HepG2 (cell line): ENCODE measurements at regions not wholly inside any gene's neighbourhood (a gene's known extent, or its start where the extent isn't known, plus 50 kb on each side); places are given as distances from the start of the nearest gene placed in this dataset.

Experiments
- AGO2 ChIP-seq: fragments of 200-400 bp; formaldehyde crosslinking; optimal IDR thresholded peaks from 2 replicates; pipeline ENCODE3; 2017; ENCODE audit warnings: mild to moderate bottlenecking, low read depth, low read length, moderate library complexity
- ATF7 ChIP-seq, 2 experiments: fragments of 450-650 bp in 1 of 2; sonication (generic) in 1 of 2; formaldehyde crosslinking in 1 of 2; IDR thresholded peaks; 2 replicates each; pipeline versions ENCODE4 v1.4.0 to v1.6.1; 2016 to 2020; ENCODE audit warnings: antibody characterized with exemption in 1 of 2, mild to moderate bottlenecking in 1 of 2, missing genetic modification reagents in 1 of 2
- IKZF1 ChIP-seq: fragments of 450-650 bp; IDR thresholded peaks from 2 replicates; pipeline ENCODE4 v1.7.1; 2016
- IKZF4 ChIP-seq: sonication (generic); formaldehyde crosslinking; IDR thresholded peaks from 2 replicates; pipeline ENCODE4 v1.5.1; 2020; ENCODE audit warnings: borderline replicate concordance, mild to moderate bottlenecking, low read depth, missing genetic modification reagents; ENCODE audit errors: not compliant biosample characterization
- MTF1 ChIP-seq: sonication (generic); formaldehyde crosslinking; IDR thresholded peaks from 2 replicates; pipeline ENCODE4 v1.5.0; 2020; ENCODE audit warnings: missing genetic modification reagents
- NFKBIZ ChIP-seq: IDR thresholded peaks from 2 replicates; pipeline ENCODE4 v1.6.1; 2018; ENCODE audit warnings: missing genetic modification reagents, missing compliant biosample characterization
- RAD51 ChIP-seq: fragments of 450-650 bp; IDR thresholded peaks from 2 replicates; pipeline ENCODE4 v1.6.1; 2016; ENCODE audit warnings: borderline replicate concordance
- SNAI1 ChIP-seq: sonication (generic); formaldehyde crosslinking; IDR thresholded peaks from 2 replicates; pipeline ENCODE4 v1.5.0; 2020; ENCODE audit warnings: mild to moderate bottlenecking, missing genetic modification reagents, borderline replicate concordance
- YEATS2 ChIP-seq: sonication (generic); formaldehyde crosslinking; IDR thresholded peaks from 2 replicates; pipeline ENCODE4 v1.4.0; 2020; ENCODE audit warnings: missing genetic modification reagents, borderline replicate concordance
- YY1 ChIP-seq: IDR thresholded peaks from 2 replicates; pipeline ENCODE4 v1.6.1; 2011; ENCODE audit warnings: low read length, low read depth, moderate library complexity, mild to moderate bottlenecking; ENCODE audit not compliant: insufficient read depth, insufficient replicate concordance
- ZNF18 ChIP-seq: sonication (generic); formaldehyde crosslinking; IDR thresholded peaks from 2 replicates; pipeline ENCODE4 v1.8.0; 2022; ENCODE audit warnings: mild to moderate bottlenecking, missing genetic modification reagents; ENCODE audit not compliant: insufficient replicate concordance
- ZNF225 ChIP-seq: sonication (generic); formaldehyde crosslinking; IDR thresholded peaks from 2 replicates; pipeline ENCODE4 v1.4.0; 2020; ENCODE audit warnings: mild to moderate bottlenecking, missing genetic modification reagents
- ZNF44 ChIP-seq: sonication (generic); formaldehyde crosslinking; IDR thresholded peaks from 2 replicates; pipeline ENCODE4 v1.5.1; 2020; ENCODE audit warnings: mild to moderate bottlenecking, missing genetic modification reagents
- ZNF441 ChIP-seq: sonication (generic); formaldehyde crosslinking; IDR thresholded peaks from 2 replicates; pipeline ENCODE4 v1.7.0; 2021; ENCODE audit warnings: missing genetic modification reagents, borderline replicate concordance
- ZNF660 ChIP-seq: sonication (generic); formaldehyde crosslinking; IDR thresholded peaks from 2 replicates; pipeline ENCODE4 v1.5.1; 2020; ENCODE audit warnings: mild to moderate bottlenecking, low read depth, missing genetic modification reagents, borderline replicate concordance
- ZNF710 ChIP-seq: sonication (generic); formaldehyde crosslinking; IDR thresholded peaks from 2 replicates; pipeline ENCODE4 v1.5.0; 2020; ENCODE audit warnings: mild to moderate bottlenecking, missing genetic modification reagents, borderline replicate concordance
- ZNF766 ChIP-seq: sonication (generic); formaldehyde crosslinking; IDR thresholded peaks from 2 replicates; pipeline ENCODE4 v1.5.0; 2020; ENCODE audit warnings: missing genetic modification reagents, borderline replicate concordance
- ZSCAN22 ChIP-seq: sonication (generic); formaldehyde crosslinking; IDR thresholded peaks from 2 replicates; pipeline ENCODE4 v1.4.0; 2020; ENCODE audit warnings: mild to moderate bottlenecking, missing genetic modification reagents
- TF ChIP-seq, protein P1 (sequence below): sonication (generic); formaldehyde crosslinking; IDR thresholded peaks from 2 replicates; pipeline ENCODE4 v1.4.0; 2020; ENCODE audit warnings: missing genetic modification reagents
- TF ChIP-seq, protein P2 (sequence below): sonication (generic); formaldehyde crosslinking; conservative IDR thresholded peaks from 2 replicates; pipeline ENCODE4 v1.8.0; 2022; ENCODE audit warnings: mild to moderate bottlenecking, moderate library complexity, missing genetic modification reagents

GRCh38 chr9:78406933-78407332 is 110.0 kb downstream of the PSAT1 start (continued):
- TF ChIP-seq ZNF18 (no peak), ZSCAN22 (no peak), RAD51 (no peak), ZNF441 (CRISPR knock-in tag) (no peak), ZNF710 (CRISPR knock-in tag) (no peak), ZNF660 (no peak), ZNF44 (CRISPR knock-in tag) (no peak), SNAI1 (CRISPR knock-in tag) (no peak), ZNF766 (CRISPR knock-in tag) (no peak), YY1 (peak; percentile 36), ZNF225 (CRISPR knock-in tag) (no peak), NFKBIZ (CRISPR knock-in tag) (0 out of 2 replicates have a peak, but pooled peaks have one; percentile 64), IKZF1 (no peak), AGO2 (no peak), IKZF4 (CRISPR knock-in tag) (no peak), ATF7 (IDR thresholded peaks at IDR 0.05) (no peak), ATF7 (CRISPR knock-in tag; IDR thresholded peaks at IDR 0.05) (no peak), YEATS2 (CRISPR knock-in tag) (no peak), MTF1 (CRISPR knock-in tag) (no peak)
- TF ChIP-seq, protein P1, sequence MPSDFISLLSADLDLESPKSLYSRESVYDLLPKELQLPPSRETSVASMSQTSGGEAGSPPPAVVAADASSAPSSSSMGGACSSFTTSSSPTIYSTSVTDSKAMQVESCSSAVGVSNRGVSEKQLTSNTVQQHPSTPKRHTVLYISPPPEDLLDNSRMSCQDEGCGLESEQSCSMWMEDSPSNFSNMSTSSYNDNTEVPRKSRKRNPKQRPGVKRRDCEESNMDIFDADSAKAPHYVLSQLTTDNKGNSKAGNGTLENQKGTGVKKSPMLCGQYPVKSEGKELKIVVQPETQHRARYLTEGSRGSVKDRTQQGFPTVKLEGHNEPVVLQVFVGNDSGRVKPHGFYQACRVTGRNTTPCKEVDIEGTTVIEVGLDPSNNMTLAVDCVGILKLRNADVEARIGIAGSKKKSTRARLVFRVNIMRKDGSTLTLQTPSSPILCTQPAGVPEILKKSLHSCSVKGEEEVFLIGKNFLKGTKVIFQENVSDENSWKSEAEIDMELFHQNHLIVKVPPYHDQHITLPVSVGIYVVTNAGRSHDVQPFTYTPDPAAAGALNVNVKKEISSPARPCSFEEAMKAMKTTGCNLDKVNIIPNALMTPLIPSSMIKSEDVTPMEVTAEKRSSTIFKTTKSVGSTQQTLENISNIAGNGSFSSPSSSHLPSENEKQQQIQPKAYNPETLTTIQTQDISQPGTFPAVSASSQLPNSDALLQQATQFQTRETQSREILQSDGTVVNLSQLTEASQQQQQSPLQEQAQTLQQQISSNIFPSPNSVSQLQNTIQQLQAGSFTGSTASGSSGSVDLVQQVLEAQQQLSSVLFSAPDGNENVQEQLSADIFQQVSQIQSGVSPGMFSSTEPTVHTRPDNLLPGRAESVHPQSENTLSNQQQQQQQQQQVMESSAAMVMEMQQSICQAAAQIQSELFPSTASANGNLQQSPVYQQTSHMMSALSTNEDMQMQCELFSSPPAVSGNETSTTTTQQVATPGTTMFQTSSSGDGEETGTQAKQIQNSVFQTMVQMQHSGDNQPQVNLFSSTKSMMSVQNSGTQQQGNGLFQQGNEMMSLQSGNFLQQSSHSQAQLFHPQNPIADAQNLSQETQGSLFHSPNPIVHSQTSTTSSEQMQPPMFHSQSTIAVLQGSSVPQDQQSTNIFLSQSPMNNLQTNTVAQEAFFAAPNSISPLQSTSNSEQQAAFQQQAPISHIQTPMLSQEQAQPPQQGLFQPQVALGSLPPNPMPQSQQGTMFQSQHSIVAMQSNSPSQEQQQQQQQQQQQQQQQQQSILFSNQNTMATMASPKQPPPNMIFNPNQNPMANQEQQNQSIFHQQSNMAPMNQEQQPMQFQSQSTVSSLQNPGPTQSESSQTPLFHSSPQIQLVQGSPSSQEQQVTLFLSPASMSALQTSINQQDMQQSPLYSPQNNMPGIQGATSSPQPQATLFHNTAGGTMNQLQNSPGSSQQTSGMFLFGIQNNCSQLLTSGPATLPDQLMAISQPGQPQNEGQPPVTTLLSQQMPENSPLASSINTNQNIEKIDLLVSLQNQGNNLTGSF (CRISPR knock-in tag), result no peak
- TF ChIP-seq, protein P2, sequence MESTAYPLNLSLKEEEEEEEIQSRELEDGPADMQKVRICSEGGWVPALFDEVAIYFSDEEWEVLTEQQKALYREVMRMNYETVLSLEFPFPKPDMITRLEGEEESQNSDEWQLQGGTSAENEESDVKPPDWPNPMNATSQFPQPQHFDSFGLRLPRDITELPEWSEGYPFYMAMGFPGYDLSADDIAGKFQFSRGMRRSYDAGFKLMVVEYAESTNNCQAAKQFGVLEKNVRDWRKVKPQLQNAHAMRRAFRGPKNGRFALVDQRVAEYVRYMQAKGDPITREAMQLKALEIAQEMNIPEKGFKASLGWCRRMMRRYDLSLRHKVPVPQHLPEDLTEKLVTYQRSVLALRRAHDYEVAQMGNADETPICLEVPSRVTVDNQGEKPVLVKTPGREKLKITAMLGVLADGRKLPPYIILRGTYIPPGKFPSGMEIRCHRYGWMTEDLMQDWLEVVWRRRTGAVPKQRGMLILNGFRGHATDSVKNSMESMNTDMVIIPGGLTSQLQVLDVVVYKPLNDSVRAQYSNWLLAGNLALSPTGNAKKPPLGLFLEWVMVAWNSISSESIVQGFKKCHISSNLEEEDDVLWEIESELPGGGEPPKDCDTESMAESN (CRISPR knock-in tag), result no peak
